SK-N-SH (cell line): ENCODE measurements at regions not wholly inside any gene's neighbourhood (a gene's known extent, or its start where the extent isn't known, plus 50 kb on each side); places are given as distances from the start of the nearest gene placed in this dataset.

Experiments
- CTCF ChIA-PET: fragments of 300-600, 350-600 bp; formaldehyde crosslinking; extraction: SDS; loops from one replicate; lab custom pipeline; 2021; lab: Yijun Ruan, JAX
- POLR2A ChIA-PET: fragments of 350-600 bp; sonication (Branson Sonifier 250); formaldehyde crosslinking; extraction: SDS; loops from one replicate; lab custom pipeline; 2020; ENCODE audit warnings: antibody characterized with exemption, inconsistent platforms; lab: Yijun Ruan, JAX
- DNase-seq: peaks from one replicate; pipeline ENCODE4 v3.0.0; 2012
- H2AFZ ChIP-seq: fragments of 200-600 bp; sonication (generic); 2 replicates; pipeline ENCODE4 v1.8.1; 2016; ENCODE audit warnings: antibody characterized with exemption, mild to moderate bottlenecking, low read depth
- H3F3A ChIP-seq: fragments of 200-600 bp; sonication (generic); replicated peaks from 2 replicates; pipeline ENCODE3; 2016; ENCODE audit warnings: antibody characterized with exemption, mild to moderate bottlenecking; ENCODE audit not compliant: insufficient read depth
- H3K27ac ChIP-seq, 2 experiments: fragments of 200-500 bp in 1 of 2; fragments of 200-600 bp in 1 of 2; sonication (Bioruptor generic) in 1 of 2; sonication (generic), shearing (Covaris generic) in 1 of 2; 2 replicates each; pipeline versions ENCODE4 v1.5.1 to v1.6.1; 2014 to 2016; ENCODE audit warnings: low read depth in 2 of 2, inconsistent platforms in 1 of 2, low read length in 1 of 2, mild to moderate bottlenecking in 1 of 2, mixed read lengths in 1 of 2
- H3K27me3 ChIP-seq: fragments of 200-600 bp; sonication (generic), shearing (Covaris generic); 2 replicates; pipeline ENCODE4 v1.6.1; 2016; ENCODE audit warnings: mixed run types; ENCODE audit not compliant: insufficient read depth
- H3K36me3 ChIP-seq, 2 experiments: fragments of 200-500 bp in 1 of 2; fragments of 200-600 bp in 1 of 2; sonication (Bioruptor generic) in 1 of 2; sonication (generic) in 1 of 2; replicated peaks in 1 of 2; 2 replicates each; pipeline versions ENCODE3 to v1.5.1; 2014 to 2016; ENCODE audit warnings: low read length in 1 of 2, mild to moderate bottlenecking in 1 of 2; ENCODE audit not compliant: insufficient read depth in 2 of 2, control insufficient read depth in 1 of 2
- H3K4me1 ChIP-seq, 2 experiments: fragments of 200-500 bp in 1 of 2; fragments of 200-600 bp in 1 of 2; sonication (Bioruptor generic) in 1 of 2; sonication (generic), shearing (Covaris generic) in 1 of 2; 2 replicates each; pipeline versions ENCODE4 v1.5.1 to v1.6.1; 2014 to 2016; ENCODE audit warnings: low read depth in 1 of 2, low read length in 1 of 2, mixed run types in 1 of 2; ENCODE audit not compliant: insufficient read depth in 2 of 2, control insufficient read depth in 1 of 2
- H3K4me2 ChIP-seq: fragments of 200-600 bp; sonication (generic), shearing (Covaris generic); 2 replicates; pipeline ENCODE4 v1.6.1; 2017; ENCODE audit warnings: mixed run types
- H3K4me3 ChIP-seq, 2 experiments: fragments of 200-500 bp in 1 of 2; fragments of 200-600 bp in 1 of 2; sonication (Bioruptor generic) in 1 of 2; sonication (generic), shearing (Covaris generic) in 1 of 2; 2 replicates each; pipeline versions ENCODE4 v1.5.1 to v1.8.1; 2014 to 2016; ENCODE audit warnings: low read depth in 2 of 2, inconsistent platforms in 1 of 2, low read length in 1 of 2, mild to moderate bottlenecking in 1 of 2, mixed read lengths in 1 of 2, moderate library complexity in 1 of 2
- H3K79me2 ChIP-seq: fragments of 200-600 bp; sonication (generic); 2 replicates; pipeline ENCODE4 v1.8.1; 2017; ENCODE audit warnings: mild to moderate bottlenecking; ENCODE audit not compliant: insufficient read depth
- H3K9ac ChIP-seq: fragments of 200-600 bp; sonication (generic); 2 replicates; pipeline ENCODE4 v1.6.1; 2017; ENCODE audit warnings: mixed run types
- H3K9me2 ChIP-seq: fragments of 200-600 bp; sonication (generic); 2 replicates; pipeline ENCODE4 v1.6.1; 2017; ENCODE audit warnings: mixed run types
- H3K9me3 ChIP-seq: fragments of 200-600 bp; sonication (generic); 2 replicates; pipeline ENCODE4 v1.6.1; 2017; ENCODE audit warnings: mixed run types, mild to moderate bottlenecking, moderate library complexity
- H4K20me1 ChIP-seq: fragments of 200-600 bp; sonication (generic); 2 replicates; pipeline ENCODE4 v1.6.1; 2017; ENCODE audit warnings: mild to moderate bottlenecking, mixed run types; ENCODE audit not compliant: insufficient read depth
- EP300 ChIP-seq, 2 experiments: IDR thresholded peaks; 2 replicates each; pipeline versions ENCODE4 v1.4.0 to v1.6.1; 2012; ENCODE audit warnings: borderline replicate concordance in 1 of 2, low read depth in 1 of 2, low read length in 1 of 2
- MEF2A ChIP-seq: IDR thresholded peaks from 2 replicates; pipeline ENCODE4 v1.4.0; 2012; ENCODE audit warnings: low read depth, borderline replicate concordance
- POLR2AphosphoS5 ChIP-seq: IDR thresholded peaks from 2 replicates; pipeline ENCODE4 v1.6.1; 2012; ENCODE audit warnings: low read depth, low read length
- TCF12 ChIP-seq: IDR thresholded peaks from 2 replicates; pipeline ENCODE4 v1.4.0; 2012
- USF2 ChIP-seq: fragments of 150-350 bp; IDR thresholded peaks from 2 replicates; pipeline ENCODE4 v1.6.1; 2017; ENCODE audit warnings: antibody characterized with exemption, low read length, low read depth, borderline replicate concordance
- WGBS: methylation state at CpG from one replicate; pipeline ENCODE4 v1.1.6; 2017; ENCODE audit warnings: low lambda C conversion rate; 5-methylcytosine and 5-hydroxymethylcytosine counted together
- TF ChIP-seq, protein P1 (sequence below): fragments of 200-600 bp; sonication (generic); IDR thresholded peaks from 2 replicates; pipeline ENCODE4 v1.6.1; 2017; ENCODE audit warnings: antibody characterized with exemption, mild to moderate bottlenecking, moderate library complexity

- ChIA-PET POLR2A (no interaction called here), CTCF (interaction anchor here (3.4 kb wide), 1 partner anchor 7 kb away, joined by 23 read pairs; no protein-coding TSS in a partner anchor)
- no peak overlapping the region for H3K9ac ChIP-seq
- H3K27me3 ChIP-seq, result no peaks in the 10 kb centered on the region
- no peak overlapping the region for H3K4me3 ChIP-seq
- no peak overlapping the region for H3K4me2 ChIP-seq
- no peaks in the 10 kb centered on the region for H3K79me2 ChIP-seq
- H3K9me2 ChIP-seq, result no peaks in the 10 kb centered on the region
- no peaks in the 10 kb centered on the region for H3K9me3 ChIP-seq
- no peaks in the 10 kb centered on the region for H3K36me3 ChIP-seq
- H4K20me1 ChIP-seq, result no peaks in the 10 kb centered on the region
- H2AFZ ChIP-seq, result no peak overlapping the region
- DNase-seq, result no peak
- no peak for TF ChIP-seq MEF2A
- TF ChIP-seq, protein P1, sequence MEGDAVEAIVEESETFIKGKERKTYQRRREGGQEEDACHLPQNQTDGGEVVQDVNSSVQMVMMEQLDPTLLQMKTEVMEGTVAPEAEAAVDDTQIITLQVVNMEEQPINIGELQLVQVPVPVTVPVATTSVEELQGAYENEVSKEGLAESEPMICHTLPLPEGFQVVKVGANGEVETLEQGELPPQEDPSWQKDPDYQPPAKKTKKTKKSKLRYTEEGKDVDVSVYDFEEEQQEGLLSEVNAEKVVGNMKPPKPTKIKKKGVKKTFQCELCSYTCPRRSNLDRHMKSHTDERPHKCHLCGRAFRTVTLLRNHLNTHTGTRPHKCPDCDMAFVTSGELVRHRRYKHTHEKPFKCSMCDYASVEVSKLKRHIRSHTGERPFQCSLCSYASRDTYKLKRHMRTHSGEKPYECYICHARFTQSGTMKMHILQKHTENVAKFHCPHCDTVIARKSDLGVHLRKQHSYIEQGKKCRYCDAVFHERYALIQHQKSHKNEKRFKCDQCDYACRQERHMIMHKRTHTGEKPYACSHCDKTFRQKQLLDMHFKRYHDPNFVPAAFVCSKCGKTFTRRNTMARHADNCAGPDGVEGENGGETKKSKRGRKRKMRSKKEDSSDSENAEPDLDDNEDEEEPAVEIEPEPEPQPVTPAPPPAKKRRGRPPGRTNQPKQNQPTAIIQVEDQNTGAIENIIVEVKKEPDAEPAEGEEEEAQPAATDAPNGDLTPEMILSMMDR, result no peak
- TF ChIP-seq, all 33 proteins: peak for 0
- Histone ChIP-seq H3K27ac (no peak overlapping the region), H3F3A (no peaks in the 10 kb centered on the region), H3K4me1 (peaks cover 0 to 9% of the 10 kb centered on the region in 2 experiments; a peak in 2 of 4 replicates)
- 91% methylated on average over 10 of the region's 10 CpGs for WGBS
These were observed 134.5 kb upstream of the C2CD4B start for GRCh38 chr15:62299541-62299940.

GRCh38 chr15:62301993-62302675 lies 137.0 kb upstream of the C2CD4B start:
- no peaks in the 10 kb centered on the region for H3K27me3 ChIP-seq
- no peak overlapping the region for H3K9ac ChIP-seq
- 41% methylated on average over 3 of the region's 3 CpGs for WGBS
- ChIA-PET CTCF (interaction anchor here (0.5 to 2.0 kb wide), 4 partner anchors 48 to 708 kb away, joined by 3 to 6 read pairs (median 4); no protein-coding TSS in a partner anchor), POLR2A (no interaction called here)
- no peaks in the 10 kb centered on the region for H3K9me2 ChIP-seq
- peak overlapping the region in 1 of 2 experiments; percentile 30; a peak in 1 of 4 replicates for H3K27ac ChIP-seq
- no peaks in the 10 kb centered on the region for H3K9me3 ChIP-seq
- peaks cover 7% of the 10 kb centered on the region for H3F3A ChIP-seq
- no peak overlapping the region for H2AFZ ChIP-seq
- H4K20me1 ChIP-seq, result no peaks in the 10 kb centered on the region
- TF ChIP-seq TCF12, result peak; percentile 26; the same call in 1 of the 2 replicates
- TF ChIP-seq USF2, result no peak
- TF ChIP-seq POLR2AphosphoS5, result no peak
- peak in 1 of 2 experiments; percentile 62; a peak in 1 of 4 replicates for TF ChIP-seq EP300 (IDR thresholded peaks at IDR 0.05; ENCODE audit: borderline replicate concordance in 1 of 2, low read depth in 1 of 2, low read length in 1 of 2)
- H3K4me1 ChIP-seq, result peaks cover 6 to 13% of the 10 kb centered on the region in 2 experiments
- no peaks in the 10 kb centered on the region for H3K79me2 ChIP-seq
- H3K4me2 ChIP-seq, result no peak overlapping the region
- H3K4me3 ChIP-seq, result no peak overlapping the region
- H3K36me3 ChIP-seq, result no peaks in the 10 kb centered on the region
- DNase-seq, result peak; percentile 55
